CD4-positive, alpha-beta T cell (primary cell): ENCODE measurements at regions not wholly inside any gene's neighbourhood (a gene's known extent, or its start where the extent isn't known, plus 50 kb on each side); places are given as distances from the start of the nearest gene placed in this dataset.

ENCODE experiments used
- ATAC-seq: fragments of 200-7000 bp; cut with Tn5 transposase; one replicate; pipeline ENCODE4 v1.10.0; 2022; ENCODE audit warnings: mild to moderate bottlenecking; ENCODE audit not compliant: poor library complexity
- CTCF ChIA-PET: fragments of 350-600 bp; sonication (Branson Sonifier 250); formaldehyde crosslinking; loops from one replicate; lab custom pipeline; 2021; ENCODE audit warnings: antibody characterized with exemption, inconsistent platforms; lab: Charles Lee
- POLR2A ChIA-PET: fragments of 350-600 bp; sonication (Branson Sonifier 250); formaldehyde crosslinking; loops from one replicate; lab custom pipeline; 2021; ENCODE audit warnings: antibody characterized with exemption, inconsistent platforms; lab: Charles Lee
- DNase-seq, 14 experiments: peaks; one replicate each; pipeline ENCODE4 v3.0.0-alpha.2; 2013 to 2020; ENCODE audit warnings: mixed read lengths in 2 of 14
- H3K27ac ChIP-seq, 2 donors: one replicate each; pipeline versions ENCODE4 v1.5.1 to v1.7.0; 2013; ENCODE audit warnings: low read length in 2 of 2, low read depth in 1 of 2, mild to moderate bottlenecking in 1 of 2
- H3K27me3 ChIP-seq, 2 experiments: 1 replicate in 1 of 2; 2 replicates in 1 of 2; pipeline versions ENCODE4 v1.6.1 to v1.7.0; 2013; ENCODE audit warnings: low read length in 2 of 2, control low read depth in 1 of 2, mild to moderate bottlenecking in 1 of 2, moderate library complexity in 1 of 2; ENCODE audit not compliant: insufficient read depth in 2 of 2, control insufficient read depth in 1 of 2
- H3K36me3 ChIP-seq: one replicate; pipeline ENCODE4 v1.6.1; 2013; ENCODE audit warnings: low read length, control low read depth; ENCODE audit not compliant: insufficient read depth
- H3K4me1 ChIP-seq: one replicate; pipeline ENCODE4 v1.6.1; 2013; ENCODE audit warnings: low read length, control low read depth; ENCODE audit not compliant: insufficient read depth
- H3K4me3 ChIP-seq: one replicate; pipeline ENCODE4 v1.5.1; 2013; ENCODE audit warnings: mild to moderate bottlenecking, low read length, moderate library complexity
- H3K9me3 ChIP-seq, 2 experiments: 1 replicate in 1 of 2; 2 replicates in 1 of 2; pipeline versions ENCODE4 v1.6.1 to v1.7.0; 2013; ENCODE audit warnings: low read length in 2 of 2, mild to moderate bottlenecking in 2 of 2, control low read depth in 1 of 2, moderate library complexity in 1 of 2; ENCODE audit not compliant: control insufficient read depth in 1 of 2, insufficient read depth in 1 of 2
- H3K27ac Mint-ChIP-seq: one replicate; pipeline ENCODE4 v1.8.0; 2020; ENCODE audit warnings: mixed read lengths
- H3K27me3 Mint-ChIP-seq: one replicate; pipeline ENCODE4 v1.8.0; 2021; ENCODE audit warnings: mixed read lengths
- H3K36me3 Mint-ChIP-seq: one replicate; pipeline ENCODE4 v1.8.0; 2021; ENCODE audit warnings: low read depth, mixed read lengths
- H3K4me1 Mint-ChIP-seq: one replicate; pipeline ENCODE4 v1.8.0; 2021; ENCODE audit warnings: low read depth, mixed read lengths
- H3K4me3 Mint-ChIP-seq: one replicate; pipeline ENCODE4 v1.8.0; 2020; ENCODE audit warnings: mild to moderate bottlenecking, mixed read lengths
- H3K9me3 Mint-ChIP-seq: one replicate; pipeline ENCODE4 v1.8.0; 2020; ENCODE audit warnings: mixed read lengths
- intact Hi-C, 2 experiments: fragments of 100-400 bp; cut with DNase I in 1 of 2; cut with micrococcal nuclease in 1 of 2; formaldehyde crosslinking; loops; one replicate each; pipeline versions ENCODE4 v1.15.1 to v1.9.0; 2023 to 2025; cut with DNase I, micrococcal nuclease
- TF ChIP-seq, protein P1 (sequence below): fragments of 200-600 bp; IDR thresholded peaks from one replicate; pipeline ENCODE4 v1.8.0; 2022; ENCODE audit warnings: antibody characterized with exemption, mild to moderate bottlenecking

DNA sequence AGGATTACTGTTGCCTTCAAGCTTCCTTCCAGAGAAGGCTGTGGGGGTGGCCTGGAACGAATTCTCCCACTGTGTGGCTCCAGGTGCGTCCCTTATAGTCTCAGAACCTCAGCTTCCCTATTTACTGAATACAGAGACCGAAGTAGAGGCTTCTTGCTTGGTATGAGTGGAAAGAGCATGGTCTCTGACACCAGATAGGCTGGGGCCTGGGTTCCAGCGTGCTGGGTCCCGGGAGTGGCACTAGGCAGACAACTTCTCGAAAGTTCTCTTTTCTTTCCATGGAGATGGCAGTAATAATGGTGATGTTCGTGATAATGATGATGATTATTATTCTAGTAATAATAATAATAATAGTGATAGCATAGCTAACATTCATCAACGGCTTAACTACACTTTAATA lies 161.7 kb downstream of the PTPRU start:
- H3K27me3 Mint-ChIP-seq = peaks cover 24% of the 10 kb centered on the region
- no peak overlapping the region for H3K27ac Mint-ChIP-seq
- ChIA-PET CTCF (no interaction called here), POLR2A (no interaction called here)
- H3K9me3 Mint-ChIP-seq = no peaks in the 10 kb centered on the region
- Histone ChIP-seq H3K27ac (no peak overlapping the region), H3K9me3 (peaks cover 10 to 14% of the 10 kb centered on the region in 2 experiments), H3K4me3 (no peak overlapping the region), H3K36me3 (no peaks in the 10 kb centered on the region), H3K4me1 (no peaks in the 10 kb centered on the region), H3K27me3 (peaks cover 0 to 6% of the 10 kb centered on the region in 2 experiments)
- intact Hi-C loops = no loop called here
- ATAC-seq = no peak
- H3K4me1 Mint-ChIP-seq = no peaks in the 10 kb centered on the region
- DNase-seq = no peak
- TF ChIP-seq, protein P1, sequence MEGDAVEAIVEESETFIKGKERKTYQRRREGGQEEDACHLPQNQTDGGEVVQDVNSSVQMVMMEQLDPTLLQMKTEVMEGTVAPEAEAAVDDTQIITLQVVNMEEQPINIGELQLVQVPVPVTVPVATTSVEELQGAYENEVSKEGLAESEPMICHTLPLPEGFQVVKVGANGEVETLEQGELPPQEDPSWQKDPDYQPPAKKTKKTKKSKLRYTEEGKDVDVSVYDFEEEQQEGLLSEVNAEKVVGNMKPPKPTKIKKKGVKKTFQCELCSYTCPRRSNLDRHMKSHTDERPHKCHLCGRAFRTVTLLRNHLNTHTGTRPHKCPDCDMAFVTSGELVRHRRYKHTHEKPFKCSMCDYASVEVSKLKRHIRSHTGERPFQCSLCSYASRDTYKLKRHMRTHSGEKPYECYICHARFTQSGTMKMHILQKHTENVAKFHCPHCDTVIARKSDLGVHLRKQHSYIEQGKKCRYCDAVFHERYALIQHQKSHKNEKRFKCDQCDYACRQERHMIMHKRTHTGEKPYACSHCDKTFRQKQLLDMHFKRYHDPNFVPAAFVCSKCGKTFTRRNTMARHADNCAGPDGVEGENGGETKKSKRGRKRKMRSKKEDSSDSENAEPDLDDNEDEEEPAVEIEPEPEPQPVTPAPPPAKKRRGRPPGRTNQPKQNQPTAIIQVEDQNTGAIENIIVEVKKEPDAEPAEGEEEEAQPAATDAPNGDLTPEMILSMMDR = no peak
- no peak overlapping the region for H3K4me3 Mint-ChIP-seq
- no peaks in the 10 kb centered on the region for H3K36me3 Mint-ChIP-seq

DNA sequence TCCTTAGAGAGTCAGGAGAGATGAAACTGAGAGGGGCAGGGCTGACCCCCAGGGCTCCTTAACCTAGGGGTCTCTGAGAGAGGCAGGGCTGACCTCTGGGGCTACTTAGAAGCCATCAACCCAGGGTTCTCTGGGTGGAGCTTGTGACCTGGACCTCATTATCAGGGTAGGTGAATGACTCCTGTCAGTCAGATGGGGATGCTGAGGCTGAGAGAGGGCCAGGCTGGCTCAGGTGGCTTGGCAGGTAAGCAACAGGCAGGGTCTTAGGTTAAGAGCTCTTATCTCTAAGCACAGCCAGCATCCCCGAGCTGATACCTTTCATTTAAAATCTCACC lies 160.9 kb downstream of the PTPRU start:
- H3K9me3 ChIP-seq = peaks cover 10 to 14% of the 10 kb centered on the region in 2 experiments
- TF ChIP-seq, protein P1 = no peak
- Mint-ChIP-seq H3K27me3 (peaks cover 25% of the 10 kb centered on the region), H3K4me3 (no peak overlapping the region), H3K36me3 (no peaks in the 10 kb centered on the region), H3K9me3 (no peaks in the 10 kb centered on the region), H3K27ac (no peak overlapping the region), H3K4me1 (no peaks in the 10 kb centered on the region)
- intact Hi-C loops = no loop called here
- DNase-seq (no peak), ATAC-seq (no peak)
- H3K36me3 ChIP-seq = no peaks in the 10 kb centered on the region
- ChIA-PET POLR2A (no interaction called here), CTCF (no interaction called here)
- no peaks in the 10 kb centered on the region for H3K4me1 ChIP-seq
- no peak overlapping the region for H3K4me3 ChIP-seq
- no peak overlapping the region for H3K27ac ChIP-seq
- H3K27me3 ChIP-seq = peaks cover 5 to 6% of the 10 kb centered on the region in 2 experiments

DNA sequence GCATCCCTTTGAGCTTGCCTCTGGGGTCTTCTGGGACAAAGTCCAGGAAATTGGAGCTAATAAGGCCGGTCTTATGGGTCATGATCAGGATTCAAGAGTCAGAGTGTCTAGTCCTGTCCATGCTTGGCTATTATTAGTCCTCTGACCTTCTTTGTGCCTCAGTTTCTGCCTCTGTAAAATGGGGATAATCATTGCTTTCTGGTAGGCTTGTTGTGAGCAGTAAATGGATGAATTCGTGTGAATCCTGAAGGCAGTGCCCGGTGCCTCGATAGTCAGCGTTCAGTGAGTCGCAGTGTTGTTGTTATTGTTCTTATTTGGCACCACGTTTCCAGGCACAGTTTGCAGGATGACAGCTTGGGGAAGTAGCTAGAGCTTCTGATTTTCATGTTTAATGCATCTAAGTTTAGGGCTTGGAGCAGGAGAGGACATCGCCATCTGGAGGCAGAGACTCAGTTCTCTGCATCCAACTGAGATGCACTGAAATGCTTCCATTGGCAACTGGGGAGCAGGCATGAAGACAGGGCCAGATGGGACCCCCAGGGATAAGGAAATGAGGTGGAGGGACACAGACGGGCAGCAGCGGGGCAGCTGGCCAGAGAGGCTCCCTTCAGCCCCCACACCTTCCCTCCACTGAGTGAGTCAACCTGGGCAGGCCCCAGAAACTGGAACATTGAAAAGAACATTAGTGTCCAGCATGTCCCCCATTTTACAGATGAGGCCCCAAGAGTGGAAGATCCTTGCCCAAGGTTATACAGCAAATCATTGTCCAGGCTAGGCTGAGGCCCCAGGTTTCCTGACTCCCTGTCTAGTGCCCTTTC lies 160.3 kb downstream of the PTPRU start:
- Mint-ChIP-seq H3K4me3 (no peak overlapping the region), H3K27me3 (peaks cover 30% of the 10 kb centered on the region), H3K36me3 (no peaks in the 10 kb centered on the region), H3K9me3 (no peaks in the 10 kb centered on the region), H3K27ac (no peak overlapping the region), H3K4me1 (no peaks in the 10 kb centered on the region)
- ATAC-seq (no peak), DNase-seq (no peak)
- H3K27me3 ChIP-seq = peaks cover 5 to 11% of the 10 kb centered on the region in 2 experiments
- peaks cover 10 to 14% of the 10 kb centered on the region in 2 experiments for H3K9me3 ChIP-seq
- H3K4me3 ChIP-seq = no peak overlapping the region
- H3K4me1 ChIP-seq = no peaks in the 10 kb centered on the region
- H3K36me3 ChIP-seq = no peaks in the 10 kb centered on the region
- CTCF ChIA-PET = no interaction called here
- no peak overlapping the region for H3K27ac ChIP-seq
- POLR2A ChIA-PET = no interaction called here
- TF ChIP-seq, protein P1 = no peak
- intact Hi-C loops = no loop called here
